ENCODE measurements at regions not wholly inside any gene's neighbourhood (a gene's known extent, or its start where the extent isn't known, plus 50 kb on each side); places are given as distances from the start of the nearest gene placed in this dataset.

DNA sequence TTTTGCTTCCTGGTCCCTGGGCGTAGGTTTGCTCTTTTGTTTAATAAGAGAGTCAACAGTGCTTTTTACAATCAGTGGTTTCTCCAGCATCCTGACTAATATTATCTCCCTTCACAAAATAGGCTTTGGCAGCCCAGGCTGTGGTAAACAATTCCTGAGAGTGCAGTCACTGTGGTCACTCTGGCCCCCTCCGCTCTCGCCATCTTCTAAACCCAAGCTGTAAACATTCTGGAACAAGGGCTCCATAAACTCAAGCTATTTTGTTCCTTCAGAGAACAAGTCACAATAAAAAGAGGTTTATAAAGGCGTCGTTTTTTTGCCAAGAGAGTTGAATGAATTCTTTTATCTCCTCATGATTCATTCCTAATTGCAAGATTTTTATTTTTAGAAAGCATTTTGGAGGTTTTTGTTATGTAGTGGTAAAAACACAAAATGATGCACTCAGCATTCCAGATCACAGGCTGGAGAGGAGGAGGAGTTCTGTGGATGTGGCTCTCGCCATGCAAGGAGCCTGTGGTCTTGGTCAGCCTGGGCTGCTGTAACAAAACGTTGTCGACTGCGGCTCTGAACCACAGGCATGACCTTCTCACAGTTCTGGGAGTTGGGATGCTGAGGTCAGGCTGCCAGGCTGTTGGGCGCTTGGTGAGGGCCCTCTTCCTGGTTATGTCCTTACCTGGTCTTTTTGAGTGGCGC is 486.4 kb upstream of the FAT1 start:
- TF ChIP-seq, protein P1, sequence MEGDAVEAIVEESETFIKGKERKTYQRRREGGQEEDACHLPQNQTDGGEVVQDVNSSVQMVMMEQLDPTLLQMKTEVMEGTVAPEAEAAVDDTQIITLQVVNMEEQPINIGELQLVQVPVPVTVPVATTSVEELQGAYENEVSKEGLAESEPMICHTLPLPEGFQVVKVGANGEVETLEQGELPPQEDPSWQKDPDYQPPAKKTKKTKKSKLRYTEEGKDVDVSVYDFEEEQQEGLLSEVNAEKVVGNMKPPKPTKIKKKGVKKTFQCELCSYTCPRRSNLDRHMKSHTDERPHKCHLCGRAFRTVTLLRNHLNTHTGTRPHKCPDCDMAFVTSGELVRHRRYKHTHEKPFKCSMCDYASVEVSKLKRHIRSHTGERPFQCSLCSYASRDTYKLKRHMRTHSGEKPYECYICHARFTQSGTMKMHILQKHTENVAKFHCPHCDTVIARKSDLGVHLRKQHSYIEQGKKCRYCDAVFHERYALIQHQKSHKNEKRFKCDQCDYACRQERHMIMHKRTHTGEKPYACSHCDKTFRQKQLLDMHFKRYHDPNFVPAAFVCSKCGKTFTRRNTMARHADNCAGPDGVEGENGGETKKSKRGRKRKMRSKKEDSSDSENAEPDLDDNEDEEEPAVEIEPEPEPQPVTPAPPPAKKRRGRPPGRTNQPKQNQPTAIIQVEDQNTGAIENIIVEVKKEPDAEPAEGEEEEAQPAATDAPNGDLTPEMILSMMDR (conservative IDR thresholded peaks at IDR 0.05; ENCODE audit: low read depth, low read length): no peak
- TF ChIP-seq EZH2 (IDR thresholded peaks at IDR 0.05; ENCODE audit: borderline replicate concordance, low read depth, low read length, poor library complexity, severe bottlenecking): no peak
- no peak overlapping the region for H3K27ac ChIP-seq (ENCODE audit: low read depth, low read length, poor library complexity, severe bottlenecking)
- H3K27me3 ChIP-seq (replicated peaks; ENCODE audit: insufficient read depth, low read depth, low read length, poor library complexity): peaks cover 24% of the 10 kb centered on the region
- no peak overlapping the region for H3K4me3 ChIP-seq (ENCODE audit: low read depth, low read length, poor library complexity, severe bottlenecking)
- ChIA-PET CTCF (no interaction called here), POLR2A (ENCODE audit: low non-redundant PET) (no interaction called here)
- H3K36me3 ChIP-seq (ENCODE audit: insufficient read depth, low read length, poor library complexity, severe bottlenecking): no peaks in the 10 kb centered on the region
- no TSS peak for BruUV-seq (replicated peaks)
- intact Hi-C loops (cut with micrococcal nuclease; ENCODE audit: unreplicated experiment): no loop called here
- H3K9me3 ChIP-seq (ENCODE audit: low read depth, low read length, poor library complexity, severe bottlenecking): no peaks in the 10 kb centered on the region
- DNase-seq (ENCODE audit: low spot score): no peak
- H3K4me1 ChIP-seq (ENCODE audit: insufficient read depth, low read length, poor library complexity, severe bottlenecking): no peaks in the 10 kb centered on the region

DNA sequence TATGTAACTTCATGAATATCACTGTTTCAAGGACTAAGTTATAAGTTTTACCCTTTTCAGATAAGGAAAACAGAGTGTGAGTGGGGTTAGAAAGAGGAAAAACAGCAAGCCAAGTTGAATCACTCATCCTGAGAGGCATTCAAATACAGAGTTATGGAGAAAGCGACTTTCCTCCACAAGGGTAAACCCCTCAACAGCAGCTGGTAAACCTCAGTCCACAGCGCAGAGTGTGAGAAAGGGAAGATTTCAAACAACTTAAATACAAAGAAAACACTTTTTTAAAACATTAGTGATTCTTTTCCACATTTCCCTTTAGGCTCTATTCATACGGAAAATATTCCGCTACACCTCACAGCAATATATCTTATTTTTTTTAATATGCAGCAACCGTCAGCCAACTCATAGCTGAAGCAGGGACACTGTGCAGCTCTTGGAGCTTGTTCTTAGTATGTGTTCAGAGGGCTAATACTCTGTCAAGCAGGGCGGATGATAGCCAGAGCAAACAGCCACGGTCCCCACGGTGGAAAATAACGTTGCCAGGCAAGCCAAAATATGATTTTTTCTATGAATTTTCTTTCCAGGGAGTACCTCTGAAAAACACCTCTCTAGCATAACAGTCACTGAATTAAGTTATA is 488.9 kb upstream of the FAT1 start:
- peaks cover 24% of the 10 kb centered on the region for H3K27me3 ChIP-seq (replicated peaks; ENCODE audit: insufficient read depth, low read depth, low read length, poor library complexity)
- no peak overlapping the region for H3K27ac ChIP-seq (ENCODE audit: low read depth, low read length, poor library complexity, severe bottlenecking)
- no peaks in the 10 kb centered on the region for H3K36me3 ChIP-seq (ENCODE audit: insufficient read depth, low read length, poor library complexity, severe bottlenecking)
- no peak for DNase-seq (ENCODE audit: low spot score)
- H3K4me1 ChIP-seq (ENCODE audit: insufficient read depth, low read length, poor library complexity, severe bottlenecking): no peaks in the 10 kb centered on the region
- intact Hi-C loops (cut with micrococcal nuclease; ENCODE audit: unreplicated experiment): no loop called here
- no TSS peak for BruUV-seq (replicated peaks)
- ChIA-PET POLR2A (ENCODE audit: low non-redundant PET) (no interaction called here), CTCF (no interaction called here)
- TF ChIP-seq EZH2 (IDR thresholded peaks at IDR 0.05; ENCODE audit: borderline replicate concordance, low read depth, low read length, poor library complexity, severe bottlenecking): no peak
- TF ChIP-seq, protein P1 (conservative IDR thresholded peaks at IDR 0.05; ENCODE audit: low read depth, low read length): no peak
- no peaks in the 10 kb centered on the region for H3K9me3 ChIP-seq (ENCODE audit: low read depth, low read length, poor library complexity, severe bottlenecking)
- H3K4me3 ChIP-seq (ENCODE audit: low read depth, low read length, poor library complexity, severe bottlenecking): no peak overlapping the region

DNA sequence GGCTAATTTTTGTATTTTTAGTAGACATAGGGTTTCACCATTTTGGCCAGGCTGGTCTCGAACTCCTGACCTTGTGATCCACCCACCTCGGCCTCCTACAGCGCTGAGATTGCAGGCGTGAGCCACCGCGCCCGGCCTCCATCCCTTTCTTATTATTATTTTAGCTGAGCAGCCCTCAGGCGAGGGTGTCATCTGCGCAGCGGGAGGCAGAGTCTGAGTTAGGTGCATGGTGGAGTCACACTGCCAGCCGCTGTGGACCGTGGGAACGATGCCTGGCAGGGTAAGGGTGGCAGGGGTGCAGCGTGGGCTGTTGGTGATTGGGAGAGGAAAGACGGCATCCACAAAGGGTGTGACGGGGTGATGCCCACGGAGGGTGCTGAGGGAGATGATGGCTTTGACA is 491.8 kb upstream of the FAT1 start:
- H3K4me3 ChIP-seq (ENCODE audit: low read depth, low read length, poor library complexity, severe bottlenecking): no peak overlapping the region
- no peaks in the 10 kb centered on the region for H3K9me3 ChIP-seq (ENCODE audit: low read depth, low read length, poor library complexity, severe bottlenecking)
- ChIA-PET CTCF (no interaction called here), POLR2A (ENCODE audit: low non-redundant PET) (no interaction called here)
- DNase-seq (ENCODE audit: low spot score): no peak
- intact Hi-C loops (cut with micrococcal nuclease; ENCODE audit: unreplicated experiment): no loop called here
- TF ChIP-seq, protein P1 (conservative IDR thresholded peaks at IDR 0.05; ENCODE audit: low read depth, low read length): no peak
- no peak for TF ChIP-seq EZH2 (IDR thresholded peaks at IDR 0.05; ENCODE audit: borderline replicate concordance, low read depth, low read length, poor library complexity, severe bottlenecking)
- H3K27me3 ChIP-seq (replicated peaks; ENCODE audit: insufficient read depth, low read depth, low read length, poor library complexity): peaks cover 19% of the 10 kb centered on the region
- no peaks in the 10 kb centered on the region for H3K36me3 ChIP-seq (ENCODE audit: insufficient read depth, low read length, poor library complexity, severe bottlenecking)
- no TSS peak for BruUV-seq (replicated peaks)
- no peaks in the 10 kb centered on the region for H3K4me1 ChIP-seq (ENCODE audit: insufficient read depth, low read length, poor library complexity, severe bottlenecking)
- H3K27ac ChIP-seq (ENCODE audit: low read depth, low read length, poor library complexity, severe bottlenecking): no peak overlapping the region

All from A673 (cell line).